ENCODE measurements at regions not wholly inside any gene's neighbourhood (a gene's known extent, or its start where the extent isn't known, plus 50 kb on each side); places are given as distances from the start of the nearest gene placed in this dataset.

DNA sequence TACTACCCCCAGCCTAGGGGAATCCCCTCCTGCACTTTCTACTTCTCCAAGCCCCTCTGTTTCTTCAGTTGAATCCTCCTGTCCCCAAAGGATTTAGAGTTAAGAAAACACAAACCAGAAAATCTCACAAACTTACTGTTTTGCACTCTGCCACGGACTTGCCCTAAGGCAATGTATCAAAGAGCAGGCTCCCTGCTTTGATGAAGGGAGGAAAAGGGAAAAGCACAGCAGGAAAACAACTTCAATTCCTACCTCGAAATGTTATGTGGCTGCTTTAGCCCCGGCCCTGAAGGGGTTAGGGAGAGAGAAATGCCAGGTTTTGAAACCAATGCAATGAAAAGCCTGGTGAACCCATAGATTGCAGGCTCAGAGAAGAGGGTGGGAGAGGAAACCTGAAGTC, 254.7 kb downstream of the MAN2A1 start:
- no peaks in the 10 kb centered on the region for H3K4me1 ChIP-seq
- intact Hi-C loops (cut with DNase I; ENCODE audit: low total_unique reads): no loop called here
- DNase-seq: no peak
- WGBS, 2 donors: 63 to 69% methylated on average over 3 of the region's 3 CpGs
- H3K27ac ChIP-seq: no peak overlapping the region
- no peak overlapping the region for H3K4me3 ChIP-seq
- no peak for TF ChIP-seq POLR2A (IDR thresholded peaks at IDR 0.05)
- TF ChIP-seq, protein P1, sequence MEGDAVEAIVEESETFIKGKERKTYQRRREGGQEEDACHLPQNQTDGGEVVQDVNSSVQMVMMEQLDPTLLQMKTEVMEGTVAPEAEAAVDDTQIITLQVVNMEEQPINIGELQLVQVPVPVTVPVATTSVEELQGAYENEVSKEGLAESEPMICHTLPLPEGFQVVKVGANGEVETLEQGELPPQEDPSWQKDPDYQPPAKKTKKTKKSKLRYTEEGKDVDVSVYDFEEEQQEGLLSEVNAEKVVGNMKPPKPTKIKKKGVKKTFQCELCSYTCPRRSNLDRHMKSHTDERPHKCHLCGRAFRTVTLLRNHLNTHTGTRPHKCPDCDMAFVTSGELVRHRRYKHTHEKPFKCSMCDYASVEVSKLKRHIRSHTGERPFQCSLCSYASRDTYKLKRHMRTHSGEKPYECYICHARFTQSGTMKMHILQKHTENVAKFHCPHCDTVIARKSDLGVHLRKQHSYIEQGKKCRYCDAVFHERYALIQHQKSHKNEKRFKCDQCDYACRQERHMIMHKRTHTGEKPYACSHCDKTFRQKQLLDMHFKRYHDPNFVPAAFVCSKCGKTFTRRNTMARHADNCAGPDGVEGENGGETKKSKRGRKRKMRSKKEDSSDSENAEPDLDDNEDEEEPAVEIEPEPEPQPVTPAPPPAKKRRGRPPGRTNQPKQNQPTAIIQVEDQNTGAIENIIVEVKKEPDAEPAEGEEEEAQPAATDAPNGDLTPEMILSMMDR (IDR thresholded peaks at IDR 0.05): no peak
- H3K27me3 ChIP-seq: no peaks in the 10 kb centered on the region
- no peaks in the 10 kb centered on the region for H3K36me3 ChIP-seq (ENCODE audit: low read depth, missing control alignments)
- no peaks in the 10 kb centered on the region for H3K9me3 ChIP-seq

DNA sequence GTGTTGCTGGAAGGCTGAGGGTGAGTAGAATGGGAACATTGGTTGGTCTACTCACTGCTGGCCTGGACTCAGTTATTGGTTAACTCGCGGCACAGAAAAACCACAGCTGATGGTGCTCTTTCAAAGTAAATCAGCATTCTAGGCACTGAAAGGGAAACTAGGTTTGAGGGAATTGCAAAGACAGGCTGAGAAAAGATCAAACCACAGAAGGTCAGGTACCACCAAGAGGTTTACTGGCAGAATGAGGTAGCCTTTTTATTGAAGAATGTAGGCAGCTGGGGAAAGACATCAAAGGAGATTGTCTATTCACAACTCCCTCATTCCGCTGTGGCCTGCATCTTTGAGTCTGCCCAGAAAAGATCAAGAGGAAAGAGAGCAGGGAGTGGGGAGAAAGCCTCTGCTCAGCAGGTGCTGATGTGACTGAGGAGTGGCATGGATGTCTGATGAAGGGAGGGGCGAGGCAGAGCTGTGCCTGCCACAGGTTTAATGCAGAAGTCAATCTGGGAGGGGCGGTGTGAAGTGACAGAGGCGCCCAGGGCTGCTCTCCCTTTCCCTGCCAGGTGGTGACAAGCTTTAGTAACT, 255.5 kb downstream of the MAN2A1 start:
- intact Hi-C loops (cut with DNase I; ENCODE audit: low total_unique reads): no loop called here
- H3K27me3 ChIP-seq: no peaks in the 10 kb centered on the region
- 82% methylated on average over 5 to 6 of the region's 6 CpGs for WGBS, 2 donors

DNA sequence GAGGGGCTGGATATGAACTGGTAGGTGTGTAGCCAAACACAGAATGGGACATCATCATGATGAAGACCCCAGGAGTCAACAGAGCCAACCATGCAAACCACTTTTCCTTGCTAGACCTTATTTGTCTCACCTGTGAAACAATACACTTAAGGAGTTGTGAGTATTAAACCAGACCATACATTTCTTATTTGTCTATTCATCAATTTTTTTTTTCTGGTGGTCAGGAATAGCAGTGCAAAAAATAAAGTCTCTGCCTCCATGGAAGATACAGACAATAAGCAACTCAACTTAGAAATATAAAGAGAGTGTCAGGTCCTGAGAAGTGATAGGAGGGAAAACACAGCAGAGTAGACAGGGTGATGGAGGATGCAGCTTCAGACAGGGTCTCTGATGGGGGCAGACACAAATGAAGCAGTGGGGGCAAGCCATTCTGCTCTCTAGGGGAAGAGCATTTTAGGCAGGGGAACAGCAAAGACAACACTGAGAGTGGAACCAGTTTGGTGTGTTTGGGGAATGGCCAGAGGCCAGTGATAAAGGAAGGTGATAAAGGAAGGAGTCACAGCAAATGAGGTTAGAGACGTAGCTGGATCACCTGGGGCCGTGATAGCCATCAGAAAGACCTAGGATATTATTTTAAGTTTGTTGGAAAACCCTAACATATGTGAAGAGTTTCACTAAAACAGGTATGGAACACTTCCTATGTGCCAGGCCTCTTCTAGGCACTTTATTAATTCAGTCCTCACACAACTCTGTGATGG, 256.2 kb downstream of the MAN2A1 start:
- intact Hi-C loops (cut with DNase I; ENCODE audit: low total_unique reads): no loop called here
- WGBS, 2 donors: 89 to 93% methylated on average over 2 of the region's 2 CpGs
- DNase-seq: no peak

More for the DNA sequence above, 255.5 kb downstream of the MAN2A1 start:
- Histone ChIP-seq H3K27ac (no peak overlapping the region), H3K4me1 (no peaks in the 10 kb centered on the region), H3K4me3 (no peak overlapping the region), H3K36me3 (ENCODE audit: low read depth, missing control alignments) (no peaks in the 10 kb centered on the region), H3K9me3 (no peaks in the 10 kb centered on the region)
- no peak for DNase-seq
- TF ChIP-seq POLR2A (IDR thresholded peaks at IDR 0.05): no peak
- TF ChIP-seq, protein P1 (IDR thresholded peaks at IDR 0.05): no peak

DNA sequence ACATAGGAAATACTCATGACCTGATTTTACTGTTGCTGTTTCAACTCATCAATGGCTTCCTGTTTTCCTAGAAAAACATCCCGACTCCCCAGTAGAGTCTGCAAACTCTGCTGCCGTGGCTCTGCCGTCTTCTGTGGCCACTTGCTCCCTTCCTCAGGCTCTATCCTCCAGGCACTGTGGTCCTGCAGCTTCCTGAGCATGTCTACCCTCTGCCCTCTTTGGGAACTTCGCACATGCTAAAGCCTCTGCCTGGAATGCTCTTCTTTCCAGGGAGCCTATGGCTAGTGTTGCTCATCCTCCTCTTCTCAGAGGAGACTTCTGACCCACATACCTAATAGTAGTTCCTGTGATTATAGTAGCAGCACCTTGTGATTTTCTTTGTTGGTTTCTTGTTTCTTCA, 256.9 kb downstream of the MAN2A1 start:
- DNase-seq: no peak
- H3K27me3 ChIP-seq: no peaks in the 10 kb centered on the region
- no peak overlapping the region for H3K4me3 ChIP-seq
- no peaks in the 10 kb centered on the region for H3K4me1 ChIP-seq
- TF ChIP-seq POLR2A (IDR thresholded peaks at IDR 0.05): no peak
- TF ChIP-seq, protein P1 (IDR thresholded peaks at IDR 0.05): no peak
- 66 to 78% methylated on average over 4 of the region's 4 CpGs for WGBS, 2 donors
- H3K36me3 ChIP-seq (ENCODE audit: low read depth, missing control alignments): no peaks in the 10 kb centered on the region
- intact Hi-C loops (cut with DNase I; ENCODE audit: low total_unique reads): no loop called here
- no peaks in the 10 kb centered on the region for H3K9me3 ChIP-seq
- no peak overlapping the region for H3K27ac ChIP-seq

More for the DNA sequence above, 256.2 kb downstream of the MAN2A1 start:
- Histone ChIP-seq H3K36me3 (ENCODE audit: low read depth, missing control alignments) (no peaks in the 10 kb centered on the region), H3K27me3 (no peaks in the 10 kb centered on the region), H3K4me1 (no peaks in the 10 kb centered on the region), H3K4me3 (no peak overlapping the region), H3K27ac (no peak overlapping the region), H3K9me3 (no peaks in the 10 kb centered on the region)
- TF ChIP-seq, protein P1 (IDR thresholded peaks at IDR 0.05): no peak
- TF ChIP-seq POLR2A (IDR thresholded peaks at IDR 0.05): no peak

All from testis (tissue), 2 donors.